ENCODE measurements at regions not wholly inside any gene's neighbourhood (a gene's known extent, or its start where the extent isn't known, plus 50 kb on each side); places are given as distances from the start of the nearest gene placed in this dataset.

GRCh38 chr22:47839595-47840227, 1077.3 kb downstream of the TBC1D22A start:
- DNase-seq: no peak

GRCh38 chr22:47837703-47838102, 1075.3 kb downstream of the TBC1D22A start:
- DNase-seq: no peak

- DNase-seq: no peak
Measured at GRCh38 chr22:47836957-47837356, 1074.5 kb downstream of the TBC1D22A start.

- DNase-seq: no peak
Measured at GRCh38 chr22:47835726-47836125, 1073.3 kb downstream of the TBC1D22A start.

GRCh38 chr22:47826016-47826415, 1063.6 kb downstream of the TBC1D22A start:
- DNase-seq: no peak

GRCh38 chr22:47822422-47822821, 1060.0 kb downstream of the TBC1D22A start:
- DNase-seq: no peak

- no peak for DNase-seq
Measured at GRCh38 chr22:47818496-47818895, 1056.0 kb downstream of the TBC1D22A start.

- no peak for DNase-seq
Measured at GRCh38 chr22:47817380-47817779, 1054.9 kb downstream of the TBC1D22A start.

- DNase-seq: no peak
Measured at GRCh38 chr22:47816863-47817210, 1054.4 kb downstream of the TBC1D22A start.

- no peak for DNase-seq
Measured at GRCh38 chr22:47816121-47816862, 1053.8 kb downstream of the TBC1D22A start.

- DNase-seq: no peak
Measured at GRCh38 chr22:47814474-47814873, 1052.0 kb downstream of the TBC1D22A start.

GRCh38 chr22:47813661-47814060, 1051.2 kb downstream of the TBC1D22A start:
- no peak for DNase-seq

GRCh38 chr22:47811971-47812370, 1049.5 kb downstream of the TBC1D22A start:
- no peak for DNase-seq

GRCh38 chr22:47810505-47811500, 1048.4 kb downstream of the TBC1D22A start:
- DNase-seq: no peak

GRCh38 chr22:47808886-47809620, 1046.6 kb downstream of the TBC1D22A start:
- DNase-seq: no peak

GRCh38 chr22:47808236-47808635, 1045.8 kb downstream of the TBC1D22A start:
- no peak for DNase-seq

GRCh38 chr22:47807506-47807905, 1045.1 kb downstream of the TBC1D22A start:
- no peak for DNase-seq

GRCh38 chr22:47806894-47807293, 1044.4 kb downstream of the TBC1D22A start:
- no peak for DNase-seq

GRCh38 chr22:47805394-47805935, 1043.0 kb downstream of the TBC1D22A start:
- DNase-seq: no peak

GRCh38 chr22:47804281-47804680, 1041.8 kb downstream of the TBC1D22A start:
- DNase-seq: no peak

GRCh38 chr22:47802421-47802820, 1040.0 kb downstream of the TBC1D22A start:
- no peak for DNase-seq

GRCh38 chr22:47801541-47802245, 1039.2 kb downstream of the TBC1D22A start:
- DNase-seq: no peak
